22Rv1 (cell line): ENCODE measurements at regions not wholly inside any gene's neighbourhood (a gene's known extent, or its start where the extent isn't known, plus 50 kb on each side); places are given as distances from the start of the nearest gene placed in this dataset.

Experiments
- CTCF ChIP-seq: fragments of 450-650 bp; IDR thresholded peaks from 2 replicates; pipeline ENCODE4 v1.5.1; 2017; ENCODE audit warnings: mild to moderate bottlenecking
- ZFX ChIP-seq: fragments of 450-650 bp; IDR thresholded peaks from 2 replicates; pipeline ENCODE4 v1.6.1; 2017; ENCODE audit warnings: antibody characterized with exemption, borderline replicate concordance

GRCh38 chr11:104462341-104462740 is 298.4 kb upstream of the PDGFD start:
- TF ChIP-seq CTCF, result no peak
- TF ChIP-seq ZFX, result no peak
